ENCODE measurements at regions not wholly inside any gene's neighbourhood (a gene's known extent, or its start where the extent isn't known, plus 50 kb on each side); places are given as distances from the start of the nearest gene placed in this dataset.

- Histone ChIP-seq H3K4me3 (ENCODE audit: low read length in 2 of 2) (no peak overlapping the region), H3K23ac (ENCODE audit: low read depth, low read length, poor library complexity) (no peak overlapping the region), H3K9ac (ENCODE audit: low read depth, low read length, poor library complexity) (no peak overlapping the region), H3K4me1 (ENCODE audit: control insufficient read depth in 2 of 2, insufficient read depth in 1 of 2, low read depth in 1 of 2, low read length in 2 of 2) (no peaks in the 10 kb centered on the region), H3K4me2 (ENCODE audit: insufficient read depth, low read length, poor library complexity, severe bottlenecking) (no peak overlapping the region), H4K91ac (ENCODE audit: low read depth, low read length, poor library complexity) (no peak overlapping the region), H3K79me1 (ENCODE audit: low read depth, low read length) (no peaks in the 10 kb centered on the region), H3K27ac (replicated peaks; ENCODE audit: low read length) (no peak overlapping the region), H2BK15ac (ENCODE audit: low read length) (no peak overlapping the region), H3K9me3 (replicated peaks in 1 of 2; ENCODE audit: control insufficient read depth in 2 of 2, insufficient read depth in 1 of 2, low read depth in 1 of 2, low read length in 2 of 2) (peaks cover 0 to 2% of the 10 kb centered on the region in 2 donors), H2AK5ac (ENCODE audit: low read depth, low read length) (no peak overlapping the region), H3K36me3 (replicated peaks in 1 of 2; ENCODE audit: control insufficient read depth in 2 of 2, insufficient read depth in 2 of 2, low read length in 2 of 2) (no peaks in the 10 kb centered on the region), H3K14ac (ENCODE audit: low read length) (no peak overlapping the region), H2BK120ac (ENCODE audit: low read depth, low read length) (no peak overlapping the region), H4K8ac (ENCODE audit: low read depth, low read length) (no peak overlapping the region), H3K18ac (ENCODE audit: low read length) (no peak overlapping the region), H2BK5ac (ENCODE audit: low read length) (no peak overlapping the region), H2BK12ac (ENCODE audit: low read length) (no peak overlapping the region), H2AFZ (ENCODE audit: low read length) (no peak overlapping the region), H3K27me3 (ENCODE audit: control insufficient read depth in 3 of 3, insufficient read depth in 3 of 3, low read depth in 1 of 3, low read length in 3 of 3) (no peaks in the 10 kb centered on the region), H3K4ac (ENCODE audit: low read length) (no peak overlapping the region)
- no CpG with 5 or more reads among the region's 1 CpG for WGBS, 2 donors (ENCODE audit: extremely low coverage in 2 of 2, insufficient read length in 2 of 2, insufficient replicate concordance in 1 of 2)
- no peak for DNase-seq (ENCODE audit: low spot score)
These were observed 2017.2 kb upstream of the TENM3 start for GRCh38 chr4:180225977-180226376.

GRCh38 chr4:180234730-180235129 is 2008.5 kb upstream of the TENM3 start:
- Histone ChIP-seq H3K14ac (ENCODE audit: low read length) (no peak overlapping the region), H3K18ac (ENCODE audit: low read length) (no peak overlapping the region), H3K79me1 (ENCODE audit: low read depth, low read length) (no peaks in the 10 kb centered on the region), H2BK12ac (ENCODE audit: low read length) (no peak overlapping the region), H3K4me2 (ENCODE audit: insufficient read depth, low read length, poor library complexity, severe bottlenecking) (no peak overlapping the region), H3K36me3 (replicated peaks in 1 of 2; ENCODE audit: control insufficient read depth in 2 of 2, insufficient read depth in 2 of 2, low read length in 2 of 2) (no peaks in the 10 kb centered on the region), H2BK15ac (ENCODE audit: low read length) (no peak overlapping the region), H3K9me3 (replicated peaks in 1 of 2; ENCODE audit: control insufficient read depth in 2 of 2, insufficient read depth in 1 of 2, low read depth in 1 of 2, low read length in 2 of 2) (no peaks in the 10 kb centered on the region), H3K27ac (replicated peaks; ENCODE audit: low read length) (no peak overlapping the region), H4K8ac (ENCODE audit: low read depth, low read length) (no peak overlapping the region), H2AFZ (ENCODE audit: low read length) (no peak overlapping the region), H2BK120ac (ENCODE audit: low read depth, low read length) (no peak overlapping the region), H3K9ac (ENCODE audit: low read depth, low read length, poor library complexity) (no peak overlapping the region), H2BK5ac (ENCODE audit: low read length) (no peak overlapping the region), H3K4me3 (ENCODE audit: low read length in 2 of 2) (no peak overlapping the region), H3K4me1 (ENCODE audit: control insufficient read depth in 2 of 2, insufficient read depth in 1 of 2, low read depth in 1 of 2, low read length in 2 of 2) (no peaks in the 10 kb centered on the region), H4K91ac (ENCODE audit: low read depth, low read length, poor library complexity) (no peak overlapping the region), H3K4ac (ENCODE audit: low read length) (no peak overlapping the region), H3K23ac (ENCODE audit: low read depth, low read length, poor library complexity) (no peak overlapping the region), H2AK5ac (ENCODE audit: low read depth, low read length) (no peak overlapping the region), H3K27me3 (ENCODE audit: control insufficient read depth in 3 of 3, insufficient read depth in 3 of 3, low read depth in 1 of 3, low read length in 3 of 3) (no peaks in the 10 kb centered on the region)
- WGBS, 2 donors (ENCODE audit: extremely low coverage in 2 of 2, insufficient read length in 2 of 2, insufficient replicate concordance in 1 of 2), result no CpG with 5 or more reads among the region's 3 CpGs
- no peak for DNase-seq (ENCODE audit: low spot score)

GRCh38 chr4:180240670-180241069 is 2002.5 kb upstream of the TENM3 start:
- H3K14ac ChIP-seq (ENCODE audit: low read length), result no peak overlapping the region
- H3K4me3 ChIP-seq (ENCODE audit: low read length in 2 of 2), result no peak overlapping the region
- no peak overlapping the region for H3K27ac ChIP-seq (replicated peaks; ENCODE audit: low read length)
- H3K4ac ChIP-seq (ENCODE audit: low read length), result no peak overlapping the region
- H2BK5ac ChIP-seq (ENCODE audit: low read length), result no peak overlapping the region
- no peak overlapping the region for H2BK15ac ChIP-seq (ENCODE audit: low read length)
- no peaks in the 10 kb centered on the region for H3K79me1 ChIP-seq (ENCODE audit: low read depth, low read length)
- H3K23ac ChIP-seq (ENCODE audit: low read depth, low read length, poor library complexity), result no peak overlapping the region
- H3K4me2 ChIP-seq (ENCODE audit: insufficient read depth, low read length, poor library complexity, severe bottlenecking), result no peak overlapping the region
- H3K36me3 ChIP-seq (replicated peaks in 1 of 2; ENCODE audit: control insufficient read depth in 2 of 2, insufficient read depth in 2 of 2, low read length in 2 of 2), result no peaks in the 10 kb centered on the region
- H2BK12ac ChIP-seq (ENCODE audit: low read length), result no peak overlapping the region
- no peaks in the 10 kb centered on the region for H3K27me3 ChIP-seq (ENCODE audit: control insufficient read depth in 3 of 3, insufficient read depth in 3 of 3, low read depth in 1 of 3, low read length in 3 of 3)
- H3K9me3 ChIP-seq (replicated peaks in 1 of 2; ENCODE audit: control insufficient read depth in 2 of 2, insufficient read depth in 1 of 2, low read depth in 1 of 2, low read length in 2 of 2), result no peaks in the 10 kb centered on the region
- no peak overlapping the region for H2AFZ ChIP-seq (ENCODE audit: low read length)
- no CpG with 5 or more reads among the region's 2 CpGs for WGBS, 2 donors (ENCODE audit: extremely low coverage in 2 of 2, insufficient read length in 2 of 2, insufficient replicate concordance in 1 of 2)
- H2BK120ac ChIP-seq (ENCODE audit: low read depth, low read length), result no peak overlapping the region
- no peak overlapping the region for H2AK5ac ChIP-seq (ENCODE audit: low read depth, low read length)
- no peak overlapping the region for H4K8ac ChIP-seq (ENCODE audit: low read depth, low read length)
- DNase-seq (ENCODE audit: low spot score), result no peak
- no peak overlapping the region for H3K18ac ChIP-seq (ENCODE audit: low read length)
- no peak overlapping the region for H3K9ac ChIP-seq (ENCODE audit: low read depth, low read length, poor library complexity)
- no peak overlapping the region for H4K91ac ChIP-seq (ENCODE audit: low read depth, low read length, poor library complexity)
- no peaks in the 10 kb centered on the region for H3K4me1 ChIP-seq (ENCODE audit: control insufficient read depth in 2 of 2, insufficient read depth in 1 of 2, low read depth in 1 of 2, low read length in 2 of 2)

- no peak overlapping the region for H3K9ac ChIP-seq (ENCODE audit: low read depth, low read length, poor library complexity)
- H3K23ac ChIP-seq (ENCODE audit: low read depth, low read length, poor library complexity), result no peak overlapping the region
- H3K27me3 ChIP-seq (ENCODE audit: control insufficient read depth in 3 of 3, insufficient read depth in 3 of 3, low read depth in 1 of 3, low read length in 3 of 3), result no peaks in the 10 kb centered on the region
- H2AK5ac ChIP-seq (ENCODE audit: low read depth, low read length), result no peak overlapping the region
- H4K91ac ChIP-seq (ENCODE audit: low read depth, low read length, poor library complexity), result no peak overlapping the region
- no peak overlapping the region for H4K8ac ChIP-seq (ENCODE audit: low read depth, low read length)
- no peak overlapping the region for H3K27ac ChIP-seq (replicated peaks; ENCODE audit: low read length)
- H3K4ac ChIP-seq (ENCODE audit: low read length), result no peak overlapping the region
- no peaks in the 10 kb centered on the region for H3K9me3 ChIP-seq (replicated peaks in 1 of 2; ENCODE audit: control insufficient read depth in 2 of 2, insufficient read depth in 1 of 2, low read depth in 1 of 2, low read length in 2 of 2)
- H3K4me2 ChIP-seq (ENCODE audit: insufficient read depth, low read length, poor library complexity, severe bottlenecking), result no peak overlapping the region
- H3K14ac ChIP-seq (ENCODE audit: low read length), result no peak overlapping the region
- no peak overlapping the region for H2BK12ac ChIP-seq (ENCODE audit: low read length)
- no peak overlapping the region for H3K18ac ChIP-seq (ENCODE audit: low read length)
- no peak overlapping the region for H3K4me3 ChIP-seq (ENCODE audit: low read length in 2 of 2)
- no peak for DNase-seq (ENCODE audit: low spot score)
- no peaks in the 10 kb centered on the region for H3K4me1 ChIP-seq (ENCODE audit: control insufficient read depth in 2 of 2, insufficient read depth in 1 of 2, low read depth in 1 of 2, low read length in 2 of 2)
- no peak overlapping the region for H2AFZ ChIP-seq (ENCODE audit: low read length)
- no peak overlapping the region for H2BK120ac ChIP-seq (ENCODE audit: low read depth, low read length)
- H3K79me1 ChIP-seq (ENCODE audit: low read depth, low read length), result no peaks in the 10 kb centered on the region
- no peak overlapping the region for H2BK15ac ChIP-seq (ENCODE audit: low read length)
- H3K36me3 ChIP-seq (replicated peaks in 1 of 2; ENCODE audit: control insufficient read depth in 2 of 2, insufficient read depth in 2 of 2, low read length in 2 of 2), result no peaks in the 10 kb centered on the region
- no CpG with 5 or more reads among the region's 1 CpG for WGBS, 2 donors (ENCODE audit: extremely low coverage in 2 of 2, insufficient read length in 2 of 2, insufficient replicate concordance in 1 of 2)
- no peak overlapping the region for H2BK5ac ChIP-seq (ENCODE audit: low read length)
These were observed 1989.8 kb upstream of the TENM3 start for GRCh38 chr4:180253419-180253818.

Measured in neuronal stem cell (in vitro differentiated cells).